IPS-NIHi7 (cell line): ENCODE measurements at regions not wholly inside any gene's neighbourhood (a gene's known extent, or its start where the extent isn't known, plus 50 kb on each side); places are given as distances from the start of the nearest gene placed in this dataset.
"Not testable (repeated sequence)": the region's sequence is repeated elsewhere in the genome, so short reads cannot be mapped to it uniquely, and the experiment has no call there.

Experiments used
- DNase-seq: peaks from one replicate; pipeline ENCODE4 v3.0.0; 2012; ENCODE audit warnings: mixed read lengths; ENCODE audit errors: extremely low spot score

DNA sequence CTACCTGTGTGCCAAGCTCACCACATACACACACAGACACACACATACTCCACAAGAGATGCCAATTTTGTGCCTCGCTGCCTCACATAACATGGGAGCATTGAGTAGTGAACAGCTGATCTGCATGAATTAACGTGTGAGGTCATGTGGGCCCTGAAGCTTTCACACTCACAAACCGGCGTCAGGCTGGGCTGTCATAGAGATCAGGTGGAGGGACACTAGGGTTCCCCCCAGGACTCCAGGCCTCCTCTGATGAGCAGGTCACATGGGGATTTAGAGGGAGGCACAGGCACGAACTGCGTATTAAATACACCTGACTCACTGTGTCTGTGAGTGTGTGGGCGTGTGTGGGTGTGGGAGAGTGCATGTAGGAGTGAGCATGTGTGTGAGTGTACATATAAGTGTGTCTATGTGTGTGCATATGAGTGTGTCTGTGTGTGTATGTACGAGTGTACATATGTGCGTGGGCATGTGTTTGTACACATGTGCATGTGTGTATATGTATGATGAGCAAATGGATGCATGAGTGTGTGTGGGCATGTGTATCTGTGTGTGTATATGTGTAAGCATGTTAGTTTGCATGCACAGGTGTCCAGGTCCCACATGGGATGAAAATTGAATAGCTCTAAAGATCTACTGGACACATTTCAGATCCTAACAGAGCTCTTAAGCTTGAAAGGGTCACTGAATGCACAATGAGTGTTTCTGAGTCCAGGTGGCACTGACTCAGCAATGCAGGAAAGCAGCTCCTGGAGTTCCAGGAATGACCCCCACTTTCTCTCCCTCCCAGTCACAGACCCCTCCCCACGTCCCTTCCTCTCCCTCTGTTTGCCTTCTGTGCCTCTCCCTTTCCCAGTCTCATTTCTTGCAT lies 336.6 kb downstream of the PREX1 start:
- no peak for DNase-seq

GRCh38 chr20:48490341-48490740 lies 337.5 kb downstream of the PREX1 start:
- DNase-seq, result not testable (repeated sequence)

- no peak for DNase-seq
Observed at GRCh38 chr20:48489656-48490055, 338.1 kb downstream of the PREX1 start.

DNA sequence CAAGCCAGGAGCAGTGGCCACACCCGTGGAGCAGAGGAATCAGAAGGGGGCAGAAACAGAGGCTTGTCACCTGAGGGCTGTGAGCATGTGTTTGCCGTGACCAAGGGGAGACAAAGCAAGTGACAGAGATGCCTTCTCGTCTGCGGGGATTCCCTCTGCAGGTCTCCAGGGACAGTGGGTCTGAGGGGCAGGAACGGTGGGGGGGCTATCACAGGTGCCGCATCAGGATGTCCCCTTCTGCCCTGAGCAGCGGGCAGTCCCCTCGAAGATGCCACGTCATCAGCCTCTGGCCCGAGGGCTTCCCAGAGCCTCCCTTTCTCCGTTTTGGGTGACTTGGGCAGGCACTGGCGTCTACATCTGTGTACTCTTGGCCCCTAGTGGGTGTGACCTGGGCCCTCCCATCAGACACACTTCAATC lies 338.7 kb downstream of the PREX1 start:
- no peak for DNase-seq

DNA sequence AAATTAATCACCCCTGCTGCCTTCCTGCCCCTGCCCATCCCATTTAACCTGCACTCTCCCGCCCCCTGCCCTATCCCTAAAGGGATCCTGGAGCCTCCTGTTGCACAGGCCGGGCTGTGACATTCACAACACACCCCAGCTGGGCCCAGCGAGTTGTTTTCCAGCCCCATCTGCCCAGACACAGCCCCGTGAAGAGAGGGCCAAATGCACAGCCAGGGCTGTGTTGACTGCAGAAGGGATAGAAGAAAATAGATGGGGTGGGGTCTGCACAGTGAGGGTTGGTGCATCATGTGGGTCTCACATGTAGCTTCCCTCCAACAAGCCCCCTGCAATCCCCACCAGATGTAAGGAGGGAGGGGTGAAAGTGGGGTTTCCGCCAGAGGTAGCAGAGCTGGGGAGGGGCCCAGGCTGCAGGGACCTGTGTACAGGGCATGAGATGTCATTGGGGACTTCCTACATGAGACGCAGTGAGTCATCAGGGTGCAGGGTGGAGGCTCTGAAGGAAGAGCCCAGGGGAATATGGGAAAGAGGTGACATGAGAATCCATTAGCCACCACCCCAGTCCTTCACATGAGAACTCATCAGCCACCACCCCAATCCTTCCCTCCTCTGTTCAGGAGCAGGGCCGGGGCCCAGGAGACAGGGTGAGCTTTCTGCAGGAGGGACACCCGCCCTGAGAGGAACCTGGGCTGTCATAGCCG lies 339.3 kb downstream of the PREX1 start:
- not testable (repeated sequence) for DNase-seq

GRCh38 chr20:48486065-48486464 lies 341.7 kb downstream of the PREX1 start:
- no peak for DNase-seq

DNA sequence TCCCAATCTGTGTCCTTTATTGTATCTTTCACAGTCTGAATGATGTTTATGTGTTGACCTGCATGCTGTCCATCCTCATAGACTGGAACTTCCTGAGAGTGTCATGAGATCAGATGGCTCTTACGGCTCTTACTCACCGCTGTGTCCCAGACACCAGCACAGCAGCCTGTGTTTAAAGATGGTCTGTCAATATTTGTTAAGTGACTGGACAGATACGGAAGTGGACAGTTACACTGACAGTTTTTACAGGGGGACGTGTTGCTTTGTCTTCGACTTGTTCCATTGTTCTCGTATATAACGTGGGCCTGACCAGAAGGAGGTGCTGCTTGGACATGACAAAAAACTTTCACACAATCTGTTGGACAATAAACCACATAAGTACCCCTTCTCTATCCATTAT lies 342.6 kb downstream of the PREX1 start:
- DNase-seq, result not testable (repeated sequence)

GRCh38 chr20:48483334-48484066 lies 344.3 kb downstream of the PREX1 start:
- no peak for DNase-seq

DNA sequence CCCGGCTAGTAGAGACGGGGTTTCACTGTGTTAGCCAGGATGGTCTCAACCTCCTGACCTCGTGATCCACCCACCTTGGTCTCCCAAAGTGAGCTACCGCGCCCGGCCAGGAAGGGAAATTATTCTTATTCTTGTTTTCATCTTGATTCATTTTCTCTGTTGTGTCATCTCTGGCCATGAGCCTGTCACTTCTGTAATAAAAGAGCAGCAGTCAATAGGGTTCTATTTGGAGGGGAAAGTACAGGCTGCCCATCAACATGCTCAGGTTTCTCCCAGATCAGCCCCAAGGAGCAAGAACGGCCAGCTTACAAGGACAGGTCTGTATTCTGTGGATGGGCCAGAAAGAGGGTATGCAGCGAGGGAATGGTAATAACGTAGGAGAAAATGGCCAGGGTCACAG lies 345.0 kb downstream of the PREX1 start:
- no peak for DNase-seq

DNA sequence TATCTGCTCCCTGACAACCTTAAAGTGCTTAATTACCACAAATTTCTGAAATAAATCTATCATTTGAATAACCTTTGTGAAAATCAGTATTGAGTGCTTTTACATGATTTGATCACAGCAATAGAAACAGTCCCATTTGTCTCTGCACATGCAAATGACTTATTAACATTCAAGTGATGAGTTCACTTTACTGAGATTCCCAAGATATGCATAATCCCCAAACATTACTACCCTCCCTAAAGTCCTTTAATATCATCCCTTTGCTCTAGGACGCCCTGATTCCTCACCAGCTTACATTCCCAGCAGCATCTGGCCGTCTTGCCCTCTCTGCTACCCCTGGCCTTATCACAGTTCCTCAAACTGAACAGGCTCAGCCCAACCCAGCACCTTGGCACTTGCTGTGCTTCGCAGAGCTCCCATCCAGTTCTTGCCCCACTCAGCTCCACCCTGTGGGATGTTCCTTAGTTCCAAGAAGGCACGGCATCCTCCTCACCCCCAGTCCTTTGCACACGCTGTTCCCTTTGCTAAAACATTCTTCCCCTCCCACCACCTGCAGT lies 347.5 kb downstream of the PREX1 start:
- DNase-seq, result no peak

GRCh38 chr20:48478806-48479585 lies 348.8 kb downstream of the PREX1 start:
- DNase-seq, result no peak

DNA sequence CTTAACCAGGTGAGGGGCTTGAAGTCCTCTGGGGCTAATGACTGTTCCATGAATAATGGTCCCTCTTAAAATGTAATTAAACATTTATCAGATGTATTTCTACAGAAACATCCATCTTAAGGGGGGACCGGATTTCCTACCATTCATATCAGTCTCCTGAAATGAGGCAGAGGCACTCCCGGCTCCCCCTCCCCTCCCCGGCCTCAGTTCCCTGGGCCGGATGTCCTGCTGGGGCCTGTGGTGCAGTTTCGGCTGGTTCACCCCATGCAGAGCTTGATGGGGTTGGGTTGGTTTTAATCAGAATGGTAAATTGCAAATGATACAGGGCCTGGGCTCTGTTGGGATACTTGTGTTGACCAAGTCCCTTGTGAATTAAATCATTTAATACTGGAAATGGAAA lies 349.4 kb downstream of the PREX1 start:
- DNase-seq, result no peak

DNA sequence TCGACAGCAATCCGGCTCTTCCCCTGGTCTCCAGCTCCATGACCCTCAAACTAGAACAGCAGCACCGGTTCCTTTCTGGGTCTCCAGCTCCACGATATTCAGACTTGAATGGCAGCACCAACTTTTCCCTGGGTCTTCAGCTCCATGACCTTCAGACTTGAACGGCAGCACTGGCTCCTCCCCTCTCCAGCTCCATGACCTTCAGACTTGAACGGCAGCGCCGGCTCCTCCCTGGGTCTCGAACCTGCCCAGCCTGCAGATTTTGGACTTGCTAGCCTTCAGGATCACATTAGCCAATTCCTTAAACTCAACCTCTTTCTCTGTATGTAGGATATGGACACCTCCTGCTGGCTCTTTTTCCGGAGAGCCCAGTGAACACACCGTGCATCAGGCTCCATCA lies 350.9 kb downstream of the PREX1 start:
- DNase-seq, result no peak

GRCh38 chr20:48474022-48474421 lies 353.8 kb downstream of the PREX1 start:
- no peak for DNase-seq

- no peak for DNase-seq
Observed at GRCh38 chr20:48471759-48472408, 355.9 kb downstream of the PREX1 start.

- DNase-seq, result no peak
Observed at GRCh38 chr20:48471176-48471575, 356.6 kb downstream of the PREX1 start.

DNA sequence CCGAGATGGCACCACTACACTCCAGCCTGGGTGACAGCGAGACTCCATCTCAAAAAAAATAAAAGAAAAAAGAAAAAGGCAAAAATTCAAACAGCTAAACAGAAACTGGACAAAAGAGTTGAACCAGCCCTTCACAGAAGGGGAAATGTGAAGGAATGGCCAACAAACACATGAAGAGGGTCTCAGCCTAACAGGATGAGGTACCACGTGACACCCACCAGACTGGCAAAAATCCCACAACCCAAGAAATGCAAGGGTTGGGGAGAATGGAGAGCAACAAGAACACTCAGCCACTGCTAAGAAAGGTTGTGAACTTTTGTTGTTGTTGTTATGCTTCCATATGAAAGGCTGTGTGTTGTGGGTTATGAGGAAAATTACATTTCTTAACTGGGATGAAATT lies 357.7 kb downstream of the PREX1 start:
- no peak for DNase-seq

- DNase-seq, result no peak
Observed at GRCh38 chr20:48469026-48469425, 358.8 kb downstream of the PREX1 start.

- no peak for DNase-seq
Observed at GRCh38 chr20:48468571-48468970, 359.2 kb downstream of the PREX1 start.

- peak; percentile 65 for DNase-seq
Observed at GRCh38 chr20:48467622-48468021, 360.2 kb downstream of the PREX1 start.

- DNase-seq, result no peak
Observed at GRCh38 chr20:48465271-48465670, 362.5 kb downstream of the PREX1 start.
